HG03139 (cell line): ENCODE measurements at regions not wholly inside any gene's neighbourhood (a gene's known extent, or its start where the extent isn't known, plus 50 kb on each side); places are given as distances from the start of the nearest gene placed in this dataset.
A peak's percentile ranks its signal among the peaks of the same experiment; 100 is the strongest.

Source experiments
- ATAC-seq: cut with Tn5 transposase; IDR thresholded peaks from one replicate; pipeline ENCODE4 v1.9.1; 2021; ENCODE audit not compliant: unreplicated experiment

- no peak for ATAC-seq
These were observed 122.3 kb upstream of the RAB6C start for GRCh38 chr2:129857200-129857599.

GRCh38 chr2:129859175-129859574 lies 120.3 kb upstream of the RAB6C start:
- ATAC-seq = no peak

GRCh38 chr2:129860088-129860487 lies 119.4 kb upstream of the RAB6C start:
- ATAC-seq = no peak

GRCh38 chr2:129861666-129862288 lies 117.7 kb upstream of the RAB6C start:
- ATAC-seq = no peak

GRCh38 chr2:129862668-129863067 lies 116.8 kb upstream of the RAB6C start:
- no peak for ATAC-seq

- ATAC-seq = no peak
These were observed 116.1 kb upstream of the RAB6C start for GRCh38 chr2:129863350-129863749.

- ATAC-seq = no peak
These were observed 114.7 kb upstream of the RAB6C start for GRCh38 chr2:129864719-129865118.

GRCh38 chr2:129865976-129866375 lies 113.5 kb upstream of the RAB6C start:
- no peak for ATAC-seq

GRCh38 chr2:129866391-129866790 lies 113.1 kb upstream of the RAB6C start:
- no peak for ATAC-seq

- no peak for ATAC-seq
These were observed 111.3 kb upstream of the RAB6C start for GRCh38 chr2:129868151-129868550.

- no peak for ATAC-seq
These were observed 108.7 kb upstream of the RAB6C start for GRCh38 chr2:129870685-129871241.

- ATAC-seq = no peak
These were observed 107.0 kb upstream of the RAB6C start for GRCh38 chr2:129872446-129872845.

- no peak for ATAC-seq
These were observed 102.9 kb upstream of the RAB6C start for GRCh38 chr2:129876541-129876940.

- ATAC-seq = peak; percentile 64
These were observed 102.2 kb upstream of the RAB6C start for GRCh38 chr2:129877289-129877741.

GRCh38 chr2:129877795-129878775 lies 101.4 kb upstream of the RAB6C start:
- peak; percentile 21 for ATAC-seq

GRCh38 chr2:129879614-129880180 lies 99.8 kb upstream of the RAB6C start:
- no peak for ATAC-seq

- ATAC-seq = no peak
These were observed 99.2 kb upstream of the RAB6C start for GRCh38 chr2:129880309-129880708.

GRCh38 chr2:129880971-129881370 lies 98.5 kb upstream of the RAB6C start:
- ATAC-seq = no peak

- ATAC-seq = no peak
These were observed 97.6 kb upstream of the RAB6C start for GRCh38 chr2:129881786-129882396.

- no peak for ATAC-seq
These were observed 97.0 kb upstream of the RAB6C start for GRCh38 chr2:129882476-129882875.

GRCh38 chr2:129883121-129883520 lies 96.3 kb upstream of the RAB6C start:
- ATAC-seq = no peak
